HEK293 (cell line): ENCODE measurements at regions not wholly inside any gene's neighbourhood (a gene's known extent, or its start where the extent isn't known, plus 50 kb on each side); places are given as distances from the start of the nearest gene placed in this dataset.
"Not testable (repeated sequence)": the region's sequence is repeated elsewhere in the genome, so short reads cannot be mapped to it uniquely, and the experiment has no call there.

Experiments
- CTCF ChIA-PET: fragments of 350-600 bp; formaldehyde crosslinking; extraction: SDS; loops from one replicate; lab custom pipeline; 2021; ENCODE audit warnings: antibody characterized with exemption; lab: Yijun Ruan, JAX
- POLR2A ChIA-PET: fragments of 300-600 bp; formaldehyde crosslinking; extraction: SDS; loops from one replicate; lab custom pipeline; 2020; ENCODE audit warnings: antibody characterized with exemption, inconsistent platforms; lab: Yijun Ruan, JAX
- H3K27ac ChIP-seq: fragments of 200-500 bp; sonication (Bioruptor generic); 2 replicates; pipeline ENCODE4 v1.5.1; 2014; ENCODE audit warnings: low read depth, low read length, control low read depth, inconsistent platforms; ENCODE audit errors: extremely low read depth
- H3K36me3 ChIP-seq, 2 experiments: fragments of 200-500 bp in 1 of 2; sonication (Bioruptor generic) in 1 of 2; 1 replicate in 1 of 2; 2 replicates in 1 of 2; pipeline ENCODE4 v1.5.1; 2014 to 2017; ENCODE audit warnings: inconsistent platforms in 2 of 2, low read length in 2 of 2; ENCODE audit not compliant: control insufficient read depth in 2 of 2, insufficient read depth in 1 of 2
- H3K4me1 ChIP-seq: fragments of 200-500 bp; sonication (Bioruptor generic); 2 replicates; pipeline ENCODE4 v1.5.1; 2014; ENCODE audit warnings: mild to moderate bottlenecking, low read length, inconsistent platforms; ENCODE audit not compliant: control insufficient read depth, insufficient read depth
- H3K4me3 ChIP-seq: 2 replicates; pipeline ENCODE4 v1.5.1; 2011; ENCODE audit warnings: low read depth, mild to moderate bottlenecking, control low read depth, low read length, moderate library complexity
- H3K9me3 ChIP-seq: fragments of 200-500 bp; sonication (Bioruptor generic); 2 replicates; pipeline ENCODE4 v1.5.1; 2014; ENCODE audit warnings: low read depth, low read length, inconsistent platforms; ENCODE audit not compliant: control insufficient read depth, insufficient read depth
- CTCF ChIP-seq: fragments of 450-650 bp; formaldehyde crosslinking; IDR thresholded peaks from 2 replicates; pipeline ENCODE4 v1.5.1; 2016; ENCODE audit warnings: missing biosample characterization, missing genetic modification characterization
- GFI1B ChIP-seq: fragments of 450-650 bp; formaldehyde crosslinking; IDR thresholded peaks from 2 replicates; pipeline ENCODE4 v1.5.1; 2016; ENCODE audit warnings: missing biosample characterization, missing genetic modification characterization
- ZNF2 ChIP-seq: fragments of 450-650 bp; formaldehyde crosslinking; IDR thresholded peaks from 2 replicates; pipeline ENCODE4 v1.5.1; 2016; ENCODE audit warnings: missing biosample characterization, missing genetic modification characterization
- ZNF391 ChIP-seq: fragments of 450-650 bp; formaldehyde crosslinking; IDR thresholded peaks from 2 replicates; pipeline ENCODE4 v1.5.1; 2016; ENCODE audit warnings: low read depth, missing biosample characterization, missing genetic modification characterization, borderline replicate concordance
- ZNF654 ChIP-seq: fragments of 450-650 bp; formaldehyde crosslinking; IDR thresholded peaks from 2 replicates; pipeline ENCODE4 v1.5.1; 2016; ENCODE audit warnings: low read depth, missing biosample characterization, missing genetic modification characterization
- ZNF707 ChIP-seq: fragments of 450-650 bp; formaldehyde crosslinking; IDR thresholded peaks from 2 replicates; pipeline ENCODE4 v1.5.1; 2016; ENCODE audit warnings: missing biosample characterization, missing genetic modification characterization
- TF ChIP-seq, protein P1 (sequence below): fragments of 450-650 bp; formaldehyde crosslinking; IDR thresholded peaks from 2 replicates; pipeline ENCODE4 v1.5.1; 2017; ENCODE audit warnings: missing biosample characterization, missing genetic modification characterization

GRCh38 chr14:106334428-106335109 lies 808.2 kb downstream of the TMEM121 start:
- H3K4me3 ChIP-seq, H3K4me1 ChIP-seq, H3K36me3 ChIP-seq, POLR2A ChIA-PET: not testable (repeated sequence)
- CTCF ChIA-PET = interaction anchor here (0.6 to 4.9 kb wide), 6 partner anchors 11 to 478 kb away, joined by 3 to 40 read pairs (median 4); no protein-coding TSS in a partner anchor
- TF ChIP-seq ZNF654 (tag by site-specific recombination) = peak; percentile 44
- TF ChIP-seq CTCF (tag by site-specific recombination) = peak; percentile 69
- TF ChIP-seq, all 188 proteins: peak for 2; not testable (repeated sequence) for 186
- H3K9me3 ChIP-seq, H3K27ac ChIP-seq: not testable (repeated sequence)

DNA sequence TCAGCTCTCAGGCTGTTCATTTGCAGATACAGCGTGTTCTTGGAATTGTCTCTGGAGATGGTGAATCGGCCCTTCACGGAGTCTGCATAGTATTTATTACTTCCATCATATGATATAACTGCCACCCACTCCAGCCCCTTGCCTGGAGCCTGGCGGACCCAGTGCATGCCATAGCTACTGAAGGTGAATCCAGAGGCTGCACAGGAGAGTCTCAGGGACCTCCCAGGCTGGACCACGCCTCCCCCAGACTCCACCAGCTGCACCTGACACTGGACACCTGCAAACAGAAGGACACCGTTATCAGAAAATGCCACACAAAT lies 808.7 kb downstream of the TMEM121 start:
- H3K9me3 ChIP-seq, H3K4me1 ChIP-seq, H3K36me3 ChIP-seq, POLR2A ChIA-PET, H3K27ac ChIP-seq, H3K4me3 ChIP-seq: not testable (repeated sequence)
- CTCF ChIA-PET = interaction anchor here (0.6 to 1.1 kb wide), 5 partner anchors 11 to 478 kb away, joined by 3 to 10 read pairs (median 4); no protein-coding TSS in a partner anchor

DNA sequence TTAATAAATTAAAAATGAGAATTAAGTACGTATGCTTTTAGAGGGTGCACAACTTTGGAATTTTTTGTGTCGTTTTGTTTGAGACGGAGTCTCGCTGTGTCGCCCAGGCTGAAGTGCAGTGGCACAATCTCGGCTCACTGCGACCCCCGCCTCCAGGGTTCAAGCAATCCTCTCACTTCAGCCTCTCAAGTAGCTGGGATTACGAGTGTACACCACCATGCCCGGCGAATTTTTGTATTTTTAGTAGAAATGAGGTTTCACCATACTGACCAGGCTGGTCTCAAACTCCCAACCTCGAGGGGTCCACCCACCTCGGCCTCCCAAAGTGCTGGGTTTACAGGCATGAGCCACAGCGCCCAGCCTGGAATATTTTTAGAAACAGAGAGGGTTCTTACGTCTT lies 812.4 kb downstream of the TMEM121 start:
- CTCF ChIA-PET, H3K4me1 ChIP-seq, H3K27ac ChIP-seq, H3K4me3 ChIP-seq, H3K9me3 ChIP-seq, POLR2A ChIA-PET, H3K36me3 ChIP-seq: not testable (repeated sequence)

DNA sequence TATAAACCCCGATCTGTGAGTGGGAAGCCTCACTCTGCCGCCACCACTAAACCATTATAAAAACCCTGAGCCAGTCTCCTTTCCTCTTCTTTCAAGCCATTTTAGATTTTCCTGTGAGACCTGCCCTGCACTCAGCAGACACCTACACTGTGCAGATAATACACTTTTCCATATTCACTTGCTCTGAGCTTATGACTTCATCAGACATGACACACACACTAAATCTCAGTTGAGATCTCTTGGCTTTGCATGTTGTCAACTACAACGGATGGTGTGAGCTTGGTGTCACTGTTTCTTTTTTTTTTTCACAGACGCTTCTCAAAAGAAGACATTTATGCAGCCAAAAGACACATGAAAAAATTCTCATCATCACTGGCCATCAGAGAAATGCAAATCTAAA lies 814.3 kb downstream of the TMEM121 start:
- CTCF ChIA-PET = interaction anchor here (0.6 kb wide), 1 partner anchor 17 kb away, joined by 4 read pairs; no protein-coding TSS in a partner anchor
- H3K4me3 ChIP-seq, POLR2A ChIA-PET, H3K9me3 ChIP-seq, H3K36me3 ChIP-seq, H3K27ac ChIP-seq, H3K4me1 ChIP-seq: not testable (repeated sequence)

- H3K36me3 ChIP-seq, H3K27ac ChIP-seq, H3K9me3 ChIP-seq, POLR2A ChIA-PET, H3K4me3 ChIP-seq, H3K4me1 ChIP-seq: not testable (repeated sequence)
- CTCF ChIA-PET = interaction anchor here (0.6 kb wide), 1 partner anchor 16 kb away, joined by 4 read pairs; no protein-coding TSS in a partner anchor
Observed at GRCh38 chr14:106341161-106341560, 814.8 kb downstream of the TMEM121 start.

GRCh38 chr14:106343626-106344025 lies 817.2 kb downstream of the TMEM121 start:
- H3K9me3 ChIP-seq = no peaks in the 10 kb centered on the region; the same call in 1 of the 2 replicates

GRCh38 chr14:106344065-106344614 lies 817.8 kb downstream of the TMEM121 start:
- H3K4me1 ChIP-seq, CTCF ChIA-PET, H3K4me3 ChIP-seq, H3K27ac ChIP-seq, H3K9me3 ChIP-seq, POLR2A ChIA-PET, H3K36me3 ChIP-seq: not testable (repeated sequence)

More at GRCh38 chr14:106343626-106344025, 817.2 kb downstream of the TMEM121 start:
- Histone ChIP-seq H3K4me3 (no peak overlapping the region), H3K27ac (no peak overlapping the region), H3K4me1 (no peaks in the 10 kb centered on the region; the same call in 1 of the 2 replicates), H3K36me3 (no peaks in the 10 kb centered on the region)
- TF ChIP-seq ZNF2 (tag by site-specific recombination) (no peak), GFI1B (tag by site-specific recombination) (no peak), ZNF707 (tag by site-specific recombination) (no peak), ZNF391 (tag by site-specific recombination) (no peak)
- TF ChIP-seq, protein P1, sequence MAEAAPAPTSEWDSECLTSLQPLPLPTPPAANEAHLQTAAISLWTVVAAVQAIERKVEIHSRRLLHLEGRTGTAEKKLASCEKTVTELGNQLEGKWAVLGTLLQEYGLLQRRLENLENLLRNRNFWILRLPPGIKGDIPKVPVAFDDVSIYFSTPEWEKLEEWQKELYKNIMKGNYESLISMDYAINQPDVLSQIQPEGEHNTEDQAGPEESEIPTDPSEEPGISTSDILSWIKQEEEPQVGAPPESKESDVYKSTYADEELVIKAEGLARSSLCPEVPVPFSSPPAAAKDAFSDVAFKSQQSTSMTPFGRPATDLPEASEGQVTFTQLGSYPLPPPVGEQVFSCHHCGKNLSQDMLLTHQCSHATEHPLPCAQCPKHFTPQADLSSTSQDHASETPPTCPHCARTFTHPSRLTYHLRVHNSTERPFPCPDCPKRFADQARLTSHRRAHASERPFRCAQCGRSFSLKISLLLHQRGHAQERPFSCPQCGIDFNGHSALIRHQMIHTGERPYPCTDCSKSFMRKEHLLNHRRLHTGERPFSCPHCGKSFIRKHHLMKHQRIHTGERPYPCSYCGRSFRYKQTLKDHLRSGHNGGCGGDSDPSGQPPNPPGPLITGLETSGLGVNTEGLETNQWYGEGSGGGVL (tag by site-specific recombination) = no peak
- ChIA-PET CTCF (interaction anchor here (0.6 kb wide), 1 partner anchor 213 kb away, joined by 3 read pairs; no protein-coding TSS in a partner anchor), POLR2A (no interaction called here)

- H3K36me3 ChIP-seq, H3K4me3 ChIP-seq, H3K4me1 ChIP-seq, H3K9me3 ChIP-seq, H3K27ac ChIP-seq, POLR2A ChIA-PET: not testable (repeated sequence)
- CTCF ChIA-PET = interaction anchor here (0.6 to 4.9 kb wide), 9 partner anchors 10 to 250 kb away, joined by 3 to 36 read pairs (median 7); no protein-coding TSS in a partner anchor
Observed at GRCh38 chr14:106344791-106345479, 818.6 kb downstream of the TMEM121 start.
